ENCODE measurements at regions not wholly inside any gene's neighbourhood (a gene's known extent, or its start where the extent isn't known, plus 50 kb on each side); places are given as distances from the start of the nearest gene placed in this dataset.

- no peak overlapping the region for H3K27ac ChIP-seq
- TF ChIP-seq ZFX (IDR thresholded peaks at IDR 0.05), result no peak
- TF ChIP-seq, protein P1, sequence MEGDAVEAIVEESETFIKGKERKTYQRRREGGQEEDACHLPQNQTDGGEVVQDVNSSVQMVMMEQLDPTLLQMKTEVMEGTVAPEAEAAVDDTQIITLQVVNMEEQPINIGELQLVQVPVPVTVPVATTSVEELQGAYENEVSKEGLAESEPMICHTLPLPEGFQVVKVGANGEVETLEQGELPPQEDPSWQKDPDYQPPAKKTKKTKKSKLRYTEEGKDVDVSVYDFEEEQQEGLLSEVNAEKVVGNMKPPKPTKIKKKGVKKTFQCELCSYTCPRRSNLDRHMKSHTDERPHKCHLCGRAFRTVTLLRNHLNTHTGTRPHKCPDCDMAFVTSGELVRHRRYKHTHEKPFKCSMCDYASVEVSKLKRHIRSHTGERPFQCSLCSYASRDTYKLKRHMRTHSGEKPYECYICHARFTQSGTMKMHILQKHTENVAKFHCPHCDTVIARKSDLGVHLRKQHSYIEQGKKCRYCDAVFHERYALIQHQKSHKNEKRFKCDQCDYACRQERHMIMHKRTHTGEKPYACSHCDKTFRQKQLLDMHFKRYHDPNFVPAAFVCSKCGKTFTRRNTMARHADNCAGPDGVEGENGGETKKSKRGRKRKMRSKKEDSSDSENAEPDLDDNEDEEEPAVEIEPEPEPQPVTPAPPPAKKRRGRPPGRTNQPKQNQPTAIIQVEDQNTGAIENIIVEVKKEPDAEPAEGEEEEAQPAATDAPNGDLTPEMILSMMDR (conservative IDR thresholded peaks at IDR 0.05), result no peak
Measured at GRCh38 chr17:79485419-79485985, 125.3 kb downstream of the RBFOX3 start.

DNA sequence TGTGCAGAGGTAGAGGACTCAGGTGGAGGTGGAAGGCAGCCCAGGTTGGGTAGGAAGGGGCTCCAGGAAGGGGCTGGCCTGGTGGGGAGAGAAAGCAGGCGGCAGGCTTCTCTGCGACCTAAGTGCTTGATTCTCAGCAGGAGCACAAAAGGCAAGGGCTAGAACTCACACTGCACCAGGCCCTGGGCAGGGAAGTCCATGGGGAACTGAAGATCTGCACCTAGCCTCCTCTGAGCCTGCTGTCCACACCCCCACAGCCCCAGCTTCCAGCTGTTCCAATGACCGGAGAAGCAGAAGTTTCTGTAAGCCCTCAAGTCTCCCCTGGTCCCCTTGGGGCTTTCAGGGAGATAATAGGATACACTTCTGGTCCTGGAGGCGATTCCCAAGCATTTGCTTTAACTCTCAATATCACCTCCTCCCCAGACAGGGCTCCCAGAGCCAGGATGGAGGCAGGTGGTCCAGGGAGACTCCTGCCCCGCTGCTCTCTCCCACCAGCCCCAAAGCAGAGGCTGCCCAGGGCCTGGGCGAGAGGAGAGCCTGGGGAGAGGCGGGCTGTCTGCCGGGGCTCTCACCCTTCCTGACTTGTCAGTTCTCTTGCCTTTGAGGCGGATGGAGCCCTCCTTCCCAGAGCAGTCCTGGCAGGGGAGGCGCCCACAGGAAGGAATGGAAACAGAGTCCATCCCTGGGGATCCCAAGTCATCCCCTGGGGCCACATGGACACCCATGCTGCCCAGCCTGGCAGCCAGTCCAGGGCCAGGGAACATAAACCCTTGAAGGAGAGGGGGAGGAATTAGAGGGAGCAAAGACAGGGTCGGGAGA, 126.0 kb downstream of the RBFOX3 start:
- TF ChIP-seq, protein P1 (conservative IDR thresholded peaks at IDR 0.05), result no peak
- TF ChIP-seq ZFX (IDR thresholded peaks at IDR 0.05), result no peak
- H3K27ac ChIP-seq, result no peak overlapping the region

DNA sequence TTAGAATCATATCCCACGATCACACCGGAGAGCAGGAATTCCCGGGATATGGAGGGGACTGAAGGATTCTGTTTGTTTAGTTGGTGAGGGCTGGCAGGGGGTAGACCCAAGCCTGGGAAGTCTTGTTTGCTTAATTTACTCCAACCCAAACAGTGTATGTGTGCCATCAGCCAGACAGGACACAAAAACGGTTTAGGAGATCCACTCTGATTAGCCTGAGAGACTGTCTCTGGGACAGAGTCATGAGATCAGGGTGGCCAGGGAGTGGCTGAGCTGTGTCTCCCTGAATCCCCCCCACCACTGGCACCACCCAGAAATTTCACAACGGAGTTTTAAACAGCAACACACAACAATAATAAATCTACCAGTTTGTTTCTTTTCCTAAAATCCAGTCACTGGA, 127.0 kb downstream of the RBFOX3 start:
- H3K27ac ChIP-seq, result no peak overlapping the region
- no peak for TF ChIP-seq ZFX (IDR thresholded peaks at IDR 0.05)
- TF ChIP-seq, protein P1 (conservative IDR thresholded peaks at IDR 0.05), result no peak

DNA sequence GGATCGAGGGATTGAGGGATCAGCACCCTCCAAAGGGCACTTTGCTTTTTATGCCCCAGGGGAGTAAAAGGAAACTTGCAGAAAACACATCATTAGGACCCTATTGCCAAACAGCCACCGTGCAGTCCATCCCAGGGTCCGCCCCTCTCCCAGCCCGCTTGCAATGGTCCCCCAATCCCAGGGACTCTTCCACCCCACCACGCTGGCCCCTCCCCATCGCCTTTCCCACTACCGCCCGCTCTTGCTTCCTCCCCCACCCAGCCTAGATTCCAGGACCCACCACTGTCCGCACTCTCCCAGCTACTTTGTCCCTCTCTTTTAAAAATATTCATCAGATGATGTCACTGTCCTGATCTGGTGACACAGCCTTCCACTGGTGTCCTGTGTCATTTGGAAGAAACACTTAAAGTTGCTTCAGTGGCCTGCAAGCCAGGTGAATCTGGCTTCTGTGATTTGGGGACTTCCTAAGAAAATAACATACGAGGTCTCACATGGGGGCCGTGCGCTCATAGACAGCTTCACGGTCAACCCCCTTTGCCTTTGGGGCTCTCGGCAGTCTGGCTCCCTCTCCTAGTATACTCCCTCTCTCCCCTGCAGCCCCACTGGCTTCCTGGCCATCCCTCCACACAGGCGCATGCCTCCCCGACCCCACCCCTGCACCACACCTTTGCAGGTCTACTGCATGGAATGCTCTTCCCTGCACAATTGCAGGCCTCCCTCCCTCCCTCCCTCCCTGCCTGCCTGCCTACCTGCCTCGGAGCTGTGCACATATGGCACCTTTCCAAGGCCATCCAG, 127.9 kb downstream of the RBFOX3 start:
- no peak overlapping the region for H3K27ac ChIP-seq
- no peak for TF ChIP-seq ZFX (IDR thresholded peaks at IDR 0.05)
- TF ChIP-seq, protein P1 (conservative IDR thresholded peaks at IDR 0.05), result no peak

GRCh38 chr17:79479876-79480275, 131.0 kb downstream of the RBFOX3 start:
- no peak overlapping the region for H3K27ac ChIP-seq
- TF ChIP-seq, protein P1 (conservative IDR thresholded peaks at IDR 0.05), result no peak
- no peak for TF ChIP-seq ZFX (IDR thresholded peaks at IDR 0.05)

- H3K27ac ChIP-seq, result no peak overlapping the region
- no peak for TF ChIP-seq ZFX (IDR thresholded peaks at IDR 0.05)
- TF ChIP-seq, protein P1 (conservative IDR thresholded peaks at IDR 0.05), result no peak
Measured at GRCh38 chr17:79478841-79479240, 132.0 kb downstream of the RBFOX3 start.

- TF ChIP-seq, protein P1 (conservative IDR thresholded peaks at IDR 0.05), result no peak
- TF ChIP-seq ZFX (IDR thresholded peaks at IDR 0.05), result no peak
- no peak overlapping the region for H3K27ac ChIP-seq
Measured at GRCh38 chr17:79478051-79478461, 132.8 kb downstream of the RBFOX3 start.

All from C4-2B (cell line).